PC-3 (cell line): ENCODE measurements at regions not wholly inside any gene's neighbourhood (a gene's known extent, or its start where the extent isn't known, plus 50 kb on each side); places are given as distances from the start of the nearest gene placed in this dataset.

Source experiments
- ATAC-seq: fragments of 200-7000 bp; cut with Tn5 transposase; 2 replicates; pipeline ENCODE4 v1.9.1; 2020; ENCODE audit warnings: mild to moderate bottlenecking, moderate library complexity
- BruUV-seq: library from RNA; stranded (reverse); fragments of 400-500 nt; replicated peaks from 2 replicates; lab custom pipeline; 2021; lab: Mats Ljungman, UMichigan
- CTCF ChIA-PET: fragments of 300-600 bp; sonication (Branson Sonifier 250); formaldehyde crosslinking; loops from one replicate; lab custom pipeline; 2022; ENCODE audit warnings: antibody characterized with exemption; lab: Charles Lee
- POLR2A ChIA-PET: fragments of 300-600 bp; sonication (Branson Sonifier 250); formaldehyde crosslinking; loops from one replicate; lab custom pipeline; 2022; ENCODE audit warnings: antibody characterized with exemption; ENCODE audit not compliant: unreplicated experiment; lab: Charles Lee
- DNase-seq: peaks from one replicate; pipeline ENCODE4 v3.0.0-alpha.2; 2015
- H2AFZ ChIP-seq: fragments of 300-600 bp; sonication (generic); 2 replicates; pipeline ENCODE4 v1.6.0; 2016; ENCODE audit warnings: antibody characterized with exemption, low read length
- H3F3A ChIP-seq: fragments of 300-600 bp; sonication (generic); one replicate; pipeline ENCODE4 v1.6.0; 2017; ENCODE audit warnings: antibody characterized with exemption, low read length, control low read depth, mild to moderate bottlenecking; ENCODE audit not compliant: unreplicated experiment
- H3K27ac ChIP-seq: fragments of 300-600 bp; sonication (generic); 2 replicates; pipeline ENCODE4 v1.5.1; 2016; ENCODE audit warnings: mild to moderate bottlenecking, low read length
- H3K27me3 ChIP-seq: fragments of 300-600 bp; sonication (generic); 2 replicates; pipeline ENCODE4 v1.6.1; 2016; ENCODE audit warnings: low read length, mixed read lengths
- H3K36me3 ChIP-seq: fragments of 300-600 bp; sonication (generic); 2 replicates; pipeline ENCODE4 v1.6.1; 2016; ENCODE audit warnings: low read depth, mixed run types, low read length, mixed read lengths
- H3K4me1 ChIP-seq: fragments of 300-600 bp; sonication (generic); 2 replicates; pipeline ENCODE4 v1.5.1; 2016; ENCODE audit warnings: low read length; ENCODE audit not compliant: insufficient read depth
- H3K4me2 ChIP-seq: fragments of 300-600 bp; sonication (generic); 2 replicates; pipeline ENCODE4 v1.6.0; 2016; ENCODE audit warnings: low read length
- H3K4me3 ChIP-seq: fragments of 300-600 bp; sonication (generic); 2 replicates; pipeline ENCODE4 v1.5.1; 2016; ENCODE audit warnings: mild to moderate bottlenecking, low read length, mixed read lengths
- H3K79me2 ChIP-seq: fragments of 300-600 bp; sonication (generic); 2 replicates; pipeline ENCODE4 v1.6.1; 2017; ENCODE audit warnings: low read length, mixed read lengths
- H3K9ac ChIP-seq: fragments of 300-600 bp; sonication (generic); 2 replicates; pipeline ENCODE4 v1.6.0; 2016; ENCODE audit warnings: mild to moderate bottlenecking, low read length
- H3K9me2 ChIP-seq: fragments of 300-600 bp; sonication (generic); replicated peaks from 2 replicates; pipeline ENCODE4 v1.6.1; 2016; ENCODE audit warnings: mixed run types, low read length, mixed read lengths
- H3K9me3 ChIP-seq: fragments of 300-600 bp; sonication (generic); 2 replicates; pipeline ENCODE4 v1.6.1; 2016; ENCODE audit warnings: low read length, mixed read lengths
- H4K20me1 ChIP-seq: fragments of 300-600 bp; sonication (generic); 2 replicates; pipeline ENCODE4 v1.6.1; 2016; ENCODE audit warnings: low read length, mixed read lengths
- EZH2 ChIP-seq: fragments of 300-600 bp; sonication (generic); IDR thresholded peaks from one replicate; pipeline ENCODE4 v1.6.1; 2017; ENCODE audit warnings: antibody characterized with exemption, mild to moderate bottlenecking, low read length; ENCODE audit not compliant: unreplicated experiment
- EZH2phosphoT487 ChIP-seq: fragments of 300-600 bp; sonication (generic); IDR thresholded peaks from 2 replicates; pipeline ENCODE4 v1.6.1; 2018; ENCODE audit warnings: mild to moderate bottlenecking, antibody characterized with exemption, low read length, borderline replicate concordance
- intact Hi-C: fragments of 100-400 bp; cut with micrococcal nuclease; formaldehyde crosslinking; loops from 2 replicates; pipeline ENCODE4 v1.9.0; 2023
- TF ChIP-seq, protein P1 (sequence below): fragments of 300-600 bp; sonication (generic); conservative IDR thresholded peaks from 2 replicates; pipeline ENCODE4 v1.5.1; 2017; ENCODE audit warnings: antibody characterized with exemption, low read depth, mild to moderate bottlenecking, low read length

DNA sequence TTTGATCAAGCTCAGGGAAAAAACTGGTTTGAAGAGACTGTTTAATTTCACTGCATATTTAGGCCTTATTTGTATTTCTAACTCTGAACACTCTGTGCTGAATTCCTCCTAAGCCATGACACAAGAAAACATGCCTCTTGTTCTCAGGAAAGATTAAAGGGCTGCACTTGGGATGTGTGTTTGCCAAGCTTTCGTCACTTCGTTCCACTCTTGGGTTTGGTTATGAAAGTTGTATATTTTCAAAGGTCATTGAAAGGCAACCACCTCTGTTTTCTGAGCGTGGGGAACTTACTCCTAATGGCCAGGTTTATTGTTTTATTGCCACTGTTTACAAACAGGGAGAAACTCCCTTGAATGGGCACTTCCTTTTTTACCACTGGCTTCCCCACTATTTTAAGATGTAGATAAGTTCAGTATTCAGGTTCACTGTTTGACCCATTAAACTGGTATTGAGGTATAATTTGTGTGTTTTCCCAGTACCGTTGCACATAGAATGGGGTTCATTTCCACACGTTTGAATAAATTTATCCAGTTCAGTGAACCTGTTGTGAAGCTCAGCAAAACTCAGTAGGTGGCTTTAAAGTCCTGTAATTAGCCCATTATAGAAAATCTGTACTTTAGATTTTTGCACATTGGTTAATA lies 65.3 kb downstream of the NKX2-1 start:
- ATAC-seq (no peak), DNase-seq (no peak)
- CTCF ChIA-PET, result no interaction called here
- Histone ChIP-seq H3K4me2 (no peak overlapping the region), H3K9me2 (no peaks in the 10 kb centered on the region), H3K27me3 (peaks cover 38% of the 10 kb centered on the region), H3F3A (no peaks in the 10 kb centered on the region), H3K27ac (no peak overlapping the region), H2AFZ (no peak overlapping the region), H3K9ac (no peak overlapping the region), H3K79me2 (no peaks in the 10 kb centered on the region), H3K9me3 (no peaks in the 10 kb centered on the region), H3K36me3 (no peaks in the 10 kb centered on the region), H3K4me3 (no peak overlapping the region), H3K4me1 (no peaks in the 10 kb centered on the region), H4K20me1 (no peaks in the 10 kb centered on the region)
- no TSS peak for BruUV-seq
- TF ChIP-seq EZH2phosphoT487 (no peak), EZH2 (no peak)
- TF ChIP-seq, protein P1, sequence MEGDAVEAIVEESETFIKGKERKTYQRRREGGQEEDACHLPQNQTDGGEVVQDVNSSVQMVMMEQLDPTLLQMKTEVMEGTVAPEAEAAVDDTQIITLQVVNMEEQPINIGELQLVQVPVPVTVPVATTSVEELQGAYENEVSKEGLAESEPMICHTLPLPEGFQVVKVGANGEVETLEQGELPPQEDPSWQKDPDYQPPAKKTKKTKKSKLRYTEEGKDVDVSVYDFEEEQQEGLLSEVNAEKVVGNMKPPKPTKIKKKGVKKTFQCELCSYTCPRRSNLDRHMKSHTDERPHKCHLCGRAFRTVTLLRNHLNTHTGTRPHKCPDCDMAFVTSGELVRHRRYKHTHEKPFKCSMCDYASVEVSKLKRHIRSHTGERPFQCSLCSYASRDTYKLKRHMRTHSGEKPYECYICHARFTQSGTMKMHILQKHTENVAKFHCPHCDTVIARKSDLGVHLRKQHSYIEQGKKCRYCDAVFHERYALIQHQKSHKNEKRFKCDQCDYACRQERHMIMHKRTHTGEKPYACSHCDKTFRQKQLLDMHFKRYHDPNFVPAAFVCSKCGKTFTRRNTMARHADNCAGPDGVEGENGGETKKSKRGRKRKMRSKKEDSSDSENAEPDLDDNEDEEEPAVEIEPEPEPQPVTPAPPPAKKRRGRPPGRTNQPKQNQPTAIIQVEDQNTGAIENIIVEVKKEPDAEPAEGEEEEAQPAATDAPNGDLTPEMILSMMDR, result no peak
- POLR2A ChIA-PET, result no interaction called here
- intact Hi-C loops, result no loop called here

DNA sequence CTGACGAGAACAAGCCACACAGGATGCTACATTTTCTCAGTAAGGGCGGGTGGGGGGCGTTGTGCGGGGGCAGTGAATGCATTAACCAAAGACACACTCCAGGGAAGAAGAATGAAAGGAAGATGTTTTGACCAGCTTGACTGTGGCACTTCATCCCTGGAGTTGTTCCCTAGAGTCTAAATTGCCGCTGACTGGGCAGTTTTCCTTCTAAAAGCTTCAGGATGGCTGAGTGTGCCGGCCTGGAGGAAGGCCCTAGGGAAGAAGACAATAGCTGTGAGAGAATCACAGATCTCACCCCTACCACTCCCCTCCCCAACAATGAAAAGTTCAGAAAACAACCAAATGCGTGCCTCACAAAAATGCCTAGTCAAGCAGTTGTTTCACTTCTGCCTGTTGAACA lies 67.2 kb downstream of the NKX2-1 start:
- H3K79me2 ChIP-seq, result no peaks in the 10 kb centered on the region
- peaks cover 32% of the 10 kb centered on the region for H3K27me3 ChIP-seq
- no peak overlapping the region for H3K4me2 ChIP-seq
- H3K9ac ChIP-seq, result no peak overlapping the region
- no peaks in the 10 kb centered on the region for H3K9me3 ChIP-seq
- H3K9me2 ChIP-seq, result no peaks in the 10 kb centered on the region
- no peaks in the 10 kb centered on the region for H3K36me3 ChIP-seq
- H3K4me1 ChIP-seq, result no peaks in the 10 kb centered on the region
- no peaks in the 10 kb centered on the region for H4K20me1 ChIP-seq
- no TSS peak for BruUV-seq
- TF ChIP-seq EZH2phosphoT487 (no peak), EZH2 (no peak)
- TF ChIP-seq, protein P1, result no peak
- no peak overlapping the region for H3K27ac ChIP-seq
- intact Hi-C loops, result no loop called here
- no peak overlapping the region for H3K4me3 ChIP-seq
- no peak overlapping the region for H2AFZ ChIP-seq
- POLR2A ChIA-PET, result no interaction called here
- CTCF ChIA-PET, result interaction anchor here (0.5 kb wide), 1 partner anchor 91 kb away, joined by 3 read pairs; no protein-coding TSS in a partner anchor
- H3F3A ChIP-seq, result no peaks in the 10 kb centered on the region
- DNase-seq (no peak), ATAC-seq (no peak)

DNA sequence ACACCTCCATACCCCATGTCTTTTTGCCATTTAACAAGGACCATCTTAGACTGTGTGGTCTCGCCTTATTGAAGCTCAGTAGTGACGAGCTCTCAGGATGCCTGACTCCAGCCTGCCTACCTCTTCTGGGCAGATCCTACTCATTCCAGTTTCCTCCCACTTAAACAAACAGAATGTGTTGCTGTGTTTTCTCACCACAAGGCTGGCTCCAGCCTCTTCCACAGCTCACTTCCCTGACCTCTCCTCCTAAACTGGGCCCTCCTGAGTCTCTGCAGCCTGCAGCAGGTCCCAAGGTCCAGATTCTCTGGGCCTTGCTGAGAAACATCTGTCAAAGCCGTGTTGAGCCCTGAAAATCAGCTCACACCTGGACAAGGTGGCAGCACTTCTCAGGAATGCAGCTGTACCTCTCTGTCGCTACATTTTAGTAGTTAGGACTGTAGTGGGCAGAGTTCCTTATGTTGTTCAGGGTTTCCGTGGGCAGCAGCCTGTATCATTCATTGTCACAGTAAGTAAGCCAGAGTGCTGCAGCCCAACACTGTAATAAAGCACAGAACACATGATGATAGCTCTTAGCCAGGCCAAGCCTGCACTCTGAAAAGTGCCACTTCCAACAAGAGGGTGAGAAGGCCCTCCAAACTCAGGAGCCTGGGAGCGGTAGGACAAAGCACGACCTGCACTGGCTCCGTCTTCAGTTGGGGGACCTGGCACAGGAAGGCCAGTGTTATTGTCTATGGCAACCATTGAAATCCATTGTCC lies 68.5 kb downstream of the NKX2-1 start:
- Histone ChIP-seq H3K4me3 (no peak overlapping the region), H2AFZ (no peak overlapping the region), H3K27ac (no peak overlapping the region), H3K4me1 (no peaks in the 10 kb centered on the region), H3K4me2 (no peak overlapping the region), H3K27me3 (peaks cover 37% of the 10 kb centered on the region), H3K9me3 (no peaks in the 10 kb centered on the region), H4K20me1 (no peaks in the 10 kb centered on the region), H3K36me3 (no peaks in the 10 kb centered on the region), H3K9ac (no peak overlapping the region), H3F3A (no peaks in the 10 kb centered on the region), H3K79me2 (no peaks in the 10 kb centered on the region), H3K9me2 (no peaks in the 10 kb centered on the region)
- BruUV-seq, result no TSS peak
- ATAC-seq (peak; percentile 58), DNase-seq (peak; percentile 22)
- ChIA-PET CTCF (interaction anchor here (0.6 kb wide), 1 partner anchor 13 kb away, joined by 3 read pairs; no protein-coding TSS in a partner anchor), POLR2A (interaction anchor here (0.5 kb wide), 1 partner anchor 489 kb away, joined by 3 read pairs; no protein-coding TSS in a partner anchor)
- intact Hi-C loops, result no loop called here
- TF ChIP-seq EZH2phosphoT487, result no peak
- TF ChIP-seq, protein P1, result no peak
- no peak for TF ChIP-seq EZH2
